ENCODE measurements at regions not wholly inside any gene's neighbourhood (a gene's known extent, or its start where the extent isn't known, plus 50 kb on each side); places are given as distances from the start of the nearest gene placed in this dataset.

DNA sequence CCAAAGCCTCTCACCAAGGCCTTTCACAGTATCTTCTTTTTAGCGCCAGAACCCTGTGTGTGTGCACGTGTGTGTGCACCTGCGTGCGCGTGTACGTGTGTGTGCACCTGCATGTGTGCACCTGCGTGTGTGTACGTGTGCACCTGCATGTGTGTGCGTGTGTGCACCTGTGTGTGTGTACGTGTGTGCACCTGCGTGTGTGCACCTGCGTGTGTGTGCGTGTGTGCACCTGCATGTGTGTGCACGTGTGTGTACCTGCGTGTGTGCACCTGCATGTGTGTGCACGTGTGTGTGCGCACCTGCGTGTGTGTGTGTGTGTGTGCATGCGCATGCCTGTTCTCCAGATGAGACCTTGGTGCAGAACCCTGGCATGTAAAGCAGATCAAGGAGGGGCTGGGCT, 131.4 kb upstream of the HDAC4 start:
- TF ChIP-seq, protein P1, sequence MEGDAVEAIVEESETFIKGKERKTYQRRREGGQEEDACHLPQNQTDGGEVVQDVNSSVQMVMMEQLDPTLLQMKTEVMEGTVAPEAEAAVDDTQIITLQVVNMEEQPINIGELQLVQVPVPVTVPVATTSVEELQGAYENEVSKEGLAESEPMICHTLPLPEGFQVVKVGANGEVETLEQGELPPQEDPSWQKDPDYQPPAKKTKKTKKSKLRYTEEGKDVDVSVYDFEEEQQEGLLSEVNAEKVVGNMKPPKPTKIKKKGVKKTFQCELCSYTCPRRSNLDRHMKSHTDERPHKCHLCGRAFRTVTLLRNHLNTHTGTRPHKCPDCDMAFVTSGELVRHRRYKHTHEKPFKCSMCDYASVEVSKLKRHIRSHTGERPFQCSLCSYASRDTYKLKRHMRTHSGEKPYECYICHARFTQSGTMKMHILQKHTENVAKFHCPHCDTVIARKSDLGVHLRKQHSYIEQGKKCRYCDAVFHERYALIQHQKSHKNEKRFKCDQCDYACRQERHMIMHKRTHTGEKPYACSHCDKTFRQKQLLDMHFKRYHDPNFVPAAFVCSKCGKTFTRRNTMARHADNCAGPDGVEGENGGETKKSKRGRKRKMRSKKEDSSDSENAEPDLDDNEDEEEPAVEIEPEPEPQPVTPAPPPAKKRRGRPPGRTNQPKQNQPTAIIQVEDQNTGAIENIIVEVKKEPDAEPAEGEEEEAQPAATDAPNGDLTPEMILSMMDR (IDR thresholded peaks at IDR 0.05; ENCODE audit: low read length): no peak
- TF ChIP-seq EZH2 (IDR thresholded peaks at IDR 0.05; ENCODE audit: borderline replicate concordance, low read length): no peak

Measured in OCI-LY1 (cell line).